ENCODE measurements at regions not wholly inside any gene's neighbourhood (a gene's known extent, or its start where the extent isn't known, plus 50 kb on each side); places are given as distances from the start of the nearest gene placed in this dataset.

DNA sequence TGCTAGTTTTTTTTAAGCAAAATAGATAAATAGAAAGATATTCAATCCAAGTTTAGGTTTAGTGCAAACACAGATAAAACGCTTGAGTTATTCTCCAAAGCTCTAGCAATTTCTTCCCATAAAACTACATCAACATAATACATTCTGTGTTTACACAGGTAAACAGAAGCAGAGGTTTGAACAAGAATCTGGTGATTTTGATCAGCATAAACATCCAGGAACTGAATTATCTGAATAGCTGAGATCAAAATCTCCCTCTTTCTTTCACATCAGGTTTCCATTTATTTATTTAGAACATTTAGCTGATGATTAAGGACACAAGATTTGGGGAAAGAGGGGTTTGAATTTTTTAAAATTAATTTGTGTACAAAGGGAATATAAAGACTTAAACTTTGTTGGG lies 1564.6 kb downstream of the MRPL39 start:
- Histone ChIP-seq H3K36me3 (no peaks in the 10 kb centered on the region), H3K9me3 (replicated peaks in 1 of 11) (peaks cover 0 to 21% (median 6%) of the 10 kb centered on the region in 11 experiments; a peak in 10 of 22 replicates), H4K20me1 (no peaks in the 10 kb centered on the region), H3K9ac (no peak overlapping the region), H3K4me1 (peaks cover 14 to 31% (median 23%) of the 10 kb centered on the region in 10 experiments), H3K4me3 (no peak overlapping the region), H3K27me3 (peaks cover 0 to 5% (median 0%) of the 10 kb centered on the region in 11 experiments; a peak in 1 of 22 replicates), H3K4me2 (no peak overlapping the region), H3K27ac (no peak overlapping the region)
- TF ChIP-seq Cebpa-rat (IDR thresholded peaks at IDR 0.05), result no peak

DNA sequence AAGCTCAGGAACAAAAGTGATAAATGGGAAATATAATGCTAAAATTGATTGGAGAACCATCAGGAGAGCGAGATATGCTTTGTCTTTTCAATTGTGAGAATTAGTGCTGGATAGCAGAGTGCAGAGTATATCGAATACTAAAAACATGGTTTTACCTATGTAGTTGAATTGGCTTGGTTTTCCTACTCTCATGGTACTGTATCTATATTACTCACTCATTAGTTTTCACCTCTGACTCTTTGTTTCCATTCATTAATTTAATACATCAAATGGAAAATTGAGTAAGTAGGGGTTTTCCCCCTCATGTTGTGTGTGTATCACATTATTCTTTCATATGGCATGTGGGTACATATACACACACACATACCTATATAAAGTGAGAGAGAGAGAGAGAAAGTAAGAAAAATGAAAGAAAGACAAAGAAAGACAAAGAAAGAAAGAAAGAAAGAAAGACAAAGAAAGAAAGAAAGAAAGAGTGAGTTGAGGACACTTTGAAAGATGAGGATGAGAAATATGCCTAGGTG lies 1574.5 kb downstream of the MRPL39 start:
- Histone ChIP-seq H3K4me2 (no peak overlapping the region), H3K9ac (no peak overlapping the region), H3K36me3 (no peaks in the 10 kb centered on the region), H3K27me3 (no peaks in the 10 kb centered on the region), H3K27ac (no peak overlapping the region), H4K20me1 (no peaks in the 10 kb centered on the region), H3K4me3 (no peak overlapping the region), H3K9me3 (replicated peaks in 1 of 11) (peaks cover 16 to 37% (median 27%) of the 10 kb centered on the region in 11 experiments; a peak in 19 of 22 replicates), H3K4me1 (no peaks in the 10 kb centered on the region)
- TF ChIP-seq Cebpa-rat (IDR thresholded peaks at IDR 0.05), result no peak

- no peak for TF ChIP-seq Cebpa-rat (IDR thresholded peaks at IDR 0.05)
- Histone ChIP-seq H3K9me3 (replicated peaks in 1 of 11) (peaks cover 0 to 5% (median 2%) of the 10 kb centered on the region in 11 experiments; a peak in 3 of 22 replicates), H3K36me3 (no peaks in the 10 kb centered on the region), H4K20me1 (no peaks in the 10 kb centered on the region), H3K27me3 (no peaks in the 10 kb centered on the region), H3K9ac (no peak overlapping the region), H3K4me2 (no peak overlapping the region), H3K4me1 (no peaks in the 10 kb centered on the region), H3K4me3 (no peak overlapping the region), H3K27ac (no peak overlapping the region)
These were observed 1579.9 kb downstream of the MRPL39 start for GRCh38 chr21:24027396-24027795.

GRCh38 chr21:24025101-24025500 lies 1582.2 kb downstream of the MRPL39 start:
- H3K9ac ChIP-seq, result no peak overlapping the region
- no peaks in the 10 kb centered on the region for H4K20me1 ChIP-seq
- no peak for TF ChIP-seq Cebpa-rat (IDR thresholded peaks at IDR 0.05)

DNA sequence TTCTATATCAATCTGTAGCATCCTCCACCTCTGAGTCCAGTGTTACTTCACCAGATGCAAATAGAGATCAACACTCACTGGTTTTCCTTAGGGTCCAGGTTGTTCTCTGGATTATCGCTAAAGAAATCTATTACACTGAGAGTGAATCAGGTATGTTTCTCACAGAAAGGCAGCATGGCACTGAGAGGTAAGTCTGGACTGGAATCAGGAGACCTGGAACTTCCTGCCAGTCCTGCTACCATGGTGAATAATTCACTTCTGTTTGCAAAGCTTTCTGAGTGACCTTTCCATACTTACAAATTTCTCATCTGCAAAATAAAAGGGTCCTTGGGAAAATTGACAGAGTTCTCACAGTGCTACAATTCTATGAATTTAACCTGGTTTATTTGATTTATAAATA lies 1583.3 kb downstream of the MRPL39 start:
- H3K4me2 ChIP-seq, result no peak overlapping the region
- H3K4me3 ChIP-seq, result no peak overlapping the region
- no peaks in the 10 kb centered on the region for H3K27me3 ChIP-seq
- H3K9me3 ChIP-seq (replicated peaks in 1 of 11), result peaks cover 28 to 37% (median 34%) of the 10 kb centered on the region in 11 experiments
- peaks cover 0 to 5% (median 0%) of the 10 kb centered on the region in 11 experiments; a peak in 1 of 22 replicates for H3K36me3 ChIP-seq
- no peaks in the 10 kb centered on the region for H4K20me1 ChIP-seq
- no peak overlapping the region for H3K9ac ChIP-seq
- no peak overlapping the region for H3K27ac ChIP-seq
- TF ChIP-seq Cebpa-rat (IDR thresholded peaks at IDR 0.05), result no peak
- no peaks in the 10 kb centered on the region for H3K4me1 ChIP-seq

More at GRCh38 chr21:24025101-24025500, 1582.2 kb downstream of the MRPL39 start:
- Histone ChIP-seq H3K27me3 (no peaks in the 10 kb centered on the region), H3K4me2 (no peak overlapping the region), H3K9me3 (replicated peaks in 1 of 11) (peaks cover 16 to 25% (median 22%) of the 10 kb centered on the region in 11 experiments), H3K36me3 (peaks cover 0 to 5% (median 0%) of the 10 kb centered on the region in 11 experiments; a peak in 1 of 22 replicates), H3K4me1 (no peaks in the 10 kb centered on the region), H3K4me3 (no peak overlapping the region), H3K27ac (no peak overlapping the region)

DNA sequence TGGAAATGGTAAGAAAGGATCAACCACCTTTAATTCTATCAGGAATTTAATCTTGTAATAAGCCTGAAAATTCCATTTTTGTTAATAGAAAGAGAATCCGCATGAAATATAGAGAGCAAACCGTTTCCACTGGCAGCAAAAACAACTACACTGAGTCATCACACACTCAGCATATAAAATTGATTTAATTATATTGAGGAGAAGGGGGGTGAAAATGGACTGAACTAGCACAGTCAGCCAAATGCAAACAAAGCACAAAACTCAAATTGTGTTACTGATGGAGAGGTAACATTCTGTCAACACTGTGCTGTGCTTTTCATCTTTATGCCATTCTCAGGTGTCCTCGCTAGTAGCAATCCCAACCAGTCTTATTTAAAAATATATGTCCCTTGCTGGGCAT lies 1583.9 kb downstream of the MRPL39 start:
- H3K9me3 ChIP-seq (replicated peaks in 1 of 11), result peaks cover 30 to 40% (median 37%) of the 10 kb centered on the region in 11 experiments
- no peaks in the 10 kb centered on the region for H4K20me1 ChIP-seq
- no peaks in the 10 kb centered on the region for H3K4me1 ChIP-seq
- no peak for TF ChIP-seq Cebpa-rat (IDR thresholded peaks at IDR 0.05)
- H3K27ac ChIP-seq, result no peak overlapping the region
- no peak overlapping the region for H3K4me3 ChIP-seq
- H3K4me2 ChIP-seq, result no peak overlapping the region
- no peak overlapping the region for H3K9ac ChIP-seq
- no peaks in the 10 kb centered on the region for H3K27me3 ChIP-seq
- H3K36me3 ChIP-seq, result peaks cover 0 to 5% (median 0%) of the 10 kb centered on the region in 11 experiments; a peak in 1 of 22 replicates

GRCh38 chr21:24014381-24014780 lies 1592.9 kb downstream of the MRPL39 start:
- TF ChIP-seq Cebpa-rat (IDR thresholded peaks at IDR 0.05), result no peak
- Histone ChIP-seq H3K4me2 (no peak overlapping the region), H3K27ac (no peak overlapping the region), H3K4me3 (no peak overlapping the region), H3K9me3 (replicated peaks in 1 of 11) (peaks cover 4 to 10% (median 8%) of the 10 kb centered on the region in 11 experiments; a peak in 21 of 22 replicates), H3K4me1 (no peaks in the 10 kb centered on the region), H3K9ac (no peak overlapping the region), H3K36me3 (no peaks in the 10 kb centered on the region), H4K20me1 (no peaks in the 10 kb centered on the region), H3K27me3 (no peaks in the 10 kb centered on the region)

DNA sequence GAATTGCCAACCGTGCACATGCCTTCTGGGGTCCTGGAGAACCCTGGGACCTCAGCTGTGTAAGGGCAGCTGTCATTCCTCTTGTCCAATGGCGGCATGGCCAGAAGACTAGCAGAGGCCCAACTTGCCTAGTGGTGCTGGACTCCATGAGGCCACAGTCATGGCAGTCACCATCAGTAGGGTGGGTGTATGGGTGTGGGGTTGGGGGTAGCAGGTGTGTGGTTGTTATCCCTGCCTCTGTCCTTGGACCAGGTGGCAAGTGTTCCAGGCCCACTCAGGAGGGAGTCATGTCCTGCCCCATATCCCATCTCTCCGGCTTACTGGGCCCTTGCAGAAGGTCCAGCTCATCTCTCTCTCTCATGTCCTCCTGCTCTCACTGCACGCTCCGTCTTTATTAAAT lies 1596.2 kb downstream of the MRPL39 start:
- Histone ChIP-seq H4K20me1 (no peaks in the 10 kb centered on the region), H3K9me3 (replicated peaks in 1 of 11) (peaks cover 0 to 5% (median 0%) of the 10 kb centered on the region in 11 experiments; a peak in 2 of 22 replicates), H3K4me1 (no peaks in the 10 kb centered on the region), H3K36me3 (no peaks in the 10 kb centered on the region), H3K4me3 (no peak overlapping the region), H3K4me2 (no peak overlapping the region), H3K27ac (no peak overlapping the region), H3K9ac (no peak overlapping the region), H3K27me3 (no peaks in the 10 kb centered on the region)
- TF ChIP-seq Cebpa-rat (IDR thresholded peaks at IDR 0.05), result no peak

- Histone ChIP-seq H3K27ac (no peak overlapping the region), H3K4me2 (no peak overlapping the region), H3K4me1 (no peaks in the 10 kb centered on the region), H3K4me3 (no peak overlapping the region), H3K36me3 (no peaks in the 10 kb centered on the region), H3K9me3 (replicated peaks in 1 of 11) (peaks cover 7 to 22% (median 15%) of the 10 kb centered on the region in 11 experiments; a peak in 17 of 22 replicates), H4K20me1 (no peaks in the 10 kb centered on the region), H3K27me3 (no peaks in the 10 kb centered on the region), H3K9ac (no peak overlapping the region)
- TF ChIP-seq Cebpa-rat (IDR thresholded peaks at IDR 0.05), result no peak
These were observed 1599.7 kb downstream of the MRPL39 start for GRCh38 chr21:24007592-24007991.

DNA sequence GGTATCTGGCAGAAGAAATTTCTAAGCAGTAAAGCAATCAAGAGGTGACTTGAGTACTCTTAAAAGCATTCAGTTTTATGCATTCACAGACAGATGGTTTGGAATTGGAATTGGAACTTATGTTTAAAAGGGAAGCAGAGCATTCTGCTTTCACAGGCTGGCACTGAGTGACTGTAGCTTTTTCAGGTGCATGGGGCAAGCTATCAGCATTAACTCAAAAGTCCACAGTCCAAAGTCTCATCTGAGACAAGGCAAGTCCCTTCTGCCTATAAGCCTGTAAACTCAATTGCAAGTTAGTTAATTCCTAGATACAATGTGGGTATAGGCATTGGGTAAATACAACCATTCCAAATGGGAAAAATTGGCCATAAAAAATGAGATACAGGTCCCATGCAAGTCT lies 1620.3 kb downstream of the MRPL39 start:
- no peak overlapping the region for H3K4me3 ChIP-seq
- no peaks in the 10 kb centered on the region for H3K4me1 ChIP-seq
- no peak overlapping the region for H3K9ac ChIP-seq
- no peaks in the 10 kb centered on the region for H3K36me3 ChIP-seq
- peaks cover 0 to 70% (median 0%) of the 10 kb centered on the region in 11 experiments; a peak in 6 of 22 replicates for H3K27me3 ChIP-seq
- no peak overlapping the region for H3K4me2 ChIP-seq
- peaks cover 26 to 54% (median 40%) of the 10 kb centered on the region in 11 experiments for H3K9me3 ChIP-seq (replicated peaks in 1 of 11)
- no peaks in the 10 kb centered on the region for H4K20me1 ChIP-seq
- no peak for TF ChIP-seq Cebpa-rat (IDR thresholded peaks at IDR 0.05)
- H3K27ac ChIP-seq, result no peak overlapping the region

All from BLaER1 treated with 17β-estradiol and CSF1 and Interleukin-3, amounts not matched to agents 10 nM and 100 nM (cell line).